Activated CD4-positive, alpha-beta T cell treated with anti-CD3 and anti-CD28 coated beads, Interleukin-2, amount 10 ng/mL, durations not matched to agents 7 days and 5 days (primary cell): ENCODE measurements at regions not wholly inside any gene's neighbourhood (a gene's known extent, or its start where the extent isn't known, plus 50 kb on each side); places are given as distances from the start of the nearest gene placed in this dataset.
A peak's percentile ranks its signal among the peaks of the same experiment; 100 is the strongest.
"Not testable (repeated sequence)": the region's sequence is repeated elsewhere in the genome, so short reads cannot be mapped to it uniquely, and the experiment has no call there.

Experiments
- CTCF ChIA-PET: fragments of 350-600 bp; sonication (Branson Sonifier 250); formaldehyde crosslinking; loops from one replicate; lab custom pipeline; 2021; ENCODE audit warnings: antibody characterized with exemption; lab: Charles Lee
- POLR2A ChIA-PET: fragments of 350-600 bp; sonication (Branson Sonifier 250); formaldehyde crosslinking; loops from one replicate; lab custom pipeline; 2021; ENCODE audit warnings: antibody characterized with exemption; lab: Charles Lee
- DNase-seq: peaks from one replicate; pipeline ENCODE4 v3.0.0-alpha.2; 2020
- H3K27ac Mint-ChIP-seq: one replicate; pipeline ENCODE4 v1.8.0; 2021; ENCODE audit warnings: mild to moderate bottlenecking, moderate library complexity, mixed read lengths
- H3K27me3 Mint-ChIP-seq: one replicate; pipeline ENCODE4 v1.8.0; 2021; ENCODE audit warnings: mixed read lengths
- H3K36me3 Mint-ChIP-seq: one replicate; pipeline ENCODE4 v1.8.0; 2021; ENCODE audit warnings: low read depth, mixed read lengths
- H3K4me1 Mint-ChIP-seq: one replicate; pipeline ENCODE4 v1.8.0; 2021; ENCODE audit warnings: mixed read lengths
- H3K4me3 Mint-ChIP-seq: one replicate; pipeline ENCODE4 v1.8.0; 2021; ENCODE audit warnings: mild to moderate bottlenecking, moderate library complexity, mixed read lengths
- H3K9me3 Mint-ChIP-seq: one replicate; pipeline ENCODE4 v1.8.0; 2021; ENCODE audit warnings: mixed read lengths

- DNase-seq: no peak
- H3K9me3 Mint-ChIP-seq: no peaks in the 10 kb centered on the region
- H3K4me3 Mint-ChIP-seq: no peak overlapping the region
- no peaks in the 10 kb centered on the region for H3K27me3 Mint-ChIP-seq
- H3K4me1 Mint-ChIP-seq: peaks cover 16% of the 10 kb centered on the region
- H3K27ac Mint-ChIP-seq: no peak overlapping the region
- ChIA-PET POLR2A (no interaction called here), CTCF (no interaction called here)
- H3K36me3 Mint-ChIP-seq: no peaks in the 10 kb centered on the region
These were observed 68.4 kb upstream of the BACH2 start for GRCh38 chr6:90365002-90365401.

GRCh38 chr6:90364286-90364685 is 67.6 kb upstream of the BACH2 start:
- no peak for DNase-seq
- H3K27ac Mint-ChIP-seq: no peak overlapping the region
- POLR2A ChIA-PET: no interaction called here

GRCh38 chr6:90362318-90362717 is 65.7 kb upstream of the BACH2 start:
- Mint-ChIP-seq H3K4me1 (no peaks in the 10 kb centered on the region), H3K36me3 (no peaks in the 10 kb centered on the region), H3K27ac (no peak overlapping the region), H3K9me3 (no peaks in the 10 kb centered on the region), H3K4me3 (no peak overlapping the region), H3K27me3 (no peaks in the 10 kb centered on the region)
- POLR2A ChIA-PET: no interaction called here
- CTCF ChIA-PET: interaction anchor here (0.6 to 1.6 kb wide), 5 partner anchors 26 to 491 kb away, joined by 3 to 5 read pairs (median 3); no protein-coding TSS in a partner anchor
- no peak for DNase-seq

More at GRCh38 chr6:90364286-90364685, 67.6 kb upstream of the BACH2 start:
- CTCF ChIA-PET: no interaction called here
- Mint-ChIP-seq H3K4me1 (peaks cover 10% of the 10 kb centered on the region), H3K4me3 (no peak overlapping the region), H3K36me3 (no peaks in the 10 kb centered on the region), H3K27me3 (no peaks in the 10 kb centered on the region), H3K9me3 (no peaks in the 10 kb centered on the region)

- no peak overlapping the region for H3K4me3 Mint-ChIP-seq
- H3K4me1 Mint-ChIP-seq: peaks cover 2% of the 10 kb centered on the region
- ChIA-PET POLR2A (no interaction called here), CTCF (interaction anchor here (1.0 to 1.6 kb wide), 7 partner anchors 13 to 116 kb away, joined by 3 to 5 read pairs (median 3); no protein-coding TSS in a partner anchor)
- no peaks in the 10 kb centered on the region for H3K36me3 Mint-ChIP-seq
- H3K27ac Mint-ChIP-seq: no peak overlapping the region
- no peaks in the 10 kb centered on the region for H3K9me3 Mint-ChIP-seq
- DNase-seq: no peak
- H3K27me3 Mint-ChIP-seq: no peaks in the 10 kb centered on the region
These were observed 64.5 kb upstream of the BACH2 start for GRCh38 chr6:90361174-90361573.

GRCh38 chr6:90358036-90358770 is 61.6 kb upstream of the BACH2 start:
- H3K27ac Mint-ChIP-seq, H3K4me3 Mint-ChIP-seq, H3K36me3 Mint-ChIP-seq, H3K27me3 Mint-ChIP-seq, H3K9me3 Mint-ChIP-seq, DNase-seq, H3K4me1 Mint-ChIP-seq, POLR2A ChIA-PET: not testable (repeated sequence)
- CTCF ChIA-PET: interaction anchor here (0.8 kb wide), 1 partner anchor 25 kb away, joined by 3 read pairs; no protein-coding TSS in a partner anchor

- Mint-ChIP-seq H3K9me3 (peaks cover 4% of the 10 kb centered on the region), H3K27ac (no peak overlapping the region), H3K27me3 (peaks cover 3% of the 10 kb centered on the region), H3K4me3 (no peak overlapping the region), H3K4me1 (peaks cover 19% of the 10 kb centered on the region), H3K36me3 (no peaks in the 10 kb centered on the region)
- CTCF ChIA-PET: interaction anchor here (0.9 kb wide), 1 partner anchor 25 kb away, joined by 3 read pairs; no protein-coding TSS in a partner anchor
- POLR2A ChIA-PET: no interaction called here
- no peak for DNase-seq
These were observed 59.4 kb upstream of the BACH2 start for GRCh38 chr6:90356012-90356421.

GRCh38 chr6:90354961-90355360 is 58.3 kb upstream of the BACH2 start:
- Mint-ChIP-seq H3K27ac (no peak overlapping the region), H3K4me1 (peaks cover 25% of the 10 kb centered on the region), H3K36me3 (no peaks in the 10 kb centered on the region), H3K4me3 (no peak overlapping the region), H3K9me3 (peaks cover 6% of the 10 kb centered on the region), H3K27me3 (peaks cover 3% of the 10 kb centered on the region)
- POLR2A ChIA-PET: no interaction called here
- no peak for DNase-seq
- CTCF ChIA-PET: interaction anchor here (0.6 kb wide), 1 partner anchor 24 kb away, joined by 3 read pairs; no protein-coding TSS in a partner anchor

- Mint-ChIP-seq H3K36me3 (no peaks in the 10 kb centered on the region), H3K9me3 (peaks cover 9% of the 10 kb centered on the region), H3K27ac (no peak overlapping the region), H3K27me3 (peaks cover 3% of the 10 kb centered on the region), H3K4me1 (peaks cover 25% of the 10 kb centered on the region), H3K4me3 (no peak overlapping the region)
- DNase-seq: no peak
- POLR2A ChIA-PET: no interaction called here
- CTCF ChIA-PET: interaction anchor here (1.1 to 1.2 kb wide), 4 partner anchors 15 to 411 kb away, joined by 3 to 4 read pairs (median 4); no protein-coding TSS in a partner anchor
These were observed 55.1 kb upstream of the BACH2 start for GRCh38 chr6:90351696-90352095.

GRCh38 chr6:90350689-90351554 is 54.3 kb upstream of the BACH2 start:
- Mint-ChIP-seq H3K4me3 (no peak overlapping the region), H3K9me3 (peaks cover 9% of the 10 kb centered on the region), H3K27ac (peak overlapping the region; percentile 57), H3K27me3 (peaks cover 3% of the 10 kb centered on the region), H3K4me1 (peaks cover 21% of the 10 kb centered on the region), H3K36me3 (no peaks in the 10 kb centered on the region)
- peak; percentile 59 for DNase-seq
- ChIA-PET CTCF (interaction anchor here (1.1 to 1.2 kb wide), 4 partner anchors 16 to 410 kb away, joined by 3 to 4 read pairs (median 4); no protein-coding TSS in a partner anchor), POLR2A (no interaction called here)

GRCh38 chr6:90347411-90347851 is 50.8 kb upstream of the BACH2 start:
- ChIA-PET POLR2A (no interaction called here), CTCF (interaction anchor here (0.6 to 2.0 kb wide), 8 partner anchors 9 to 118 kb away, joined by 3 to 7 read pairs (median 3); no protein-coding TSS in a partner anchor)
- Mint-ChIP-seq H3K27me3 (peaks cover 7% of the 10 kb centered on the region), H3K9me3 (peaks cover 9% of the 10 kb centered on the region), H3K4me3 (no peak overlapping the region), H3K36me3 (no peaks in the 10 kb centered on the region), H3K27ac (no peak overlapping the region), H3K4me1 (peaks cover 19% of the 10 kb centered on the region)
- no peak for DNase-seq

GRCh38 chr6:90346729-90347128 is 50.1 kb upstream of the BACH2 start:
- POLR2A ChIA-PET: no interaction called here
- H3K27me3 Mint-ChIP-seq: peaks cover 7% of the 10 kb centered on the region
- H3K9me3 Mint-ChIP-seq: peaks cover 6% of the 10 kb centered on the region
- no peaks in the 10 kb centered on the region for H3K36me3 Mint-ChIP-seq
- H3K27ac Mint-ChIP-seq: no peak overlapping the region
- no peak for DNase-seq
- no peak overlapping the region for H3K4me3 Mint-ChIP-seq
- peaks cover 12% of the 10 kb centered on the region for H3K4me1 Mint-ChIP-seq
- CTCF ChIA-PET: interaction anchor here (0.6 to 2.0 kb wide), 7 partner anchors 17 to 117 kb away, joined by 3 to 7 read pairs (median 3); no protein-coding TSS in a partner anchor
